Caco-2 (cell line): ENCODE measurements at regions not wholly inside any gene's neighbourhood (a gene's known extent, or its start where the extent isn't known, plus 50 kb on each side); places are given as distances from the start of the nearest gene placed in this dataset.

ENCODE experiments used
- BruUV-seq: library from RNA; stranded (reverse); fragments of 400-500 nt; replicated peaks from 2 replicates; lab custom pipeline; 2021; lab: Mats Ljungman, UMichigan
- CTCF ChIA-PET: fragments of 300-600 bp; sonication (Branson Sonifier 250); formaldehyde crosslinking; loops from one replicate; lab custom pipeline; 2022; ENCODE audit warnings: antibody characterized with exemption; lab: Charles Lee
- POLR2A ChIA-PET: fragments of 300-600 bp; sonication (Branson Sonifier 250); formaldehyde crosslinking; loops from one replicate; lab custom pipeline; 2022; ENCODE audit warnings: antibody characterized with exemption; lab: Charles Lee
- DNase-seq, 2 experiments: peaks; one replicate each; pipeline versions ENCODE4 v3.0.0 to v3.0.0-alpha.2; 2020 to 2022
- H3K27me3 ChIP-seq: replicated peaks from 2 replicates; pipeline ENCODE4 v1.6.0; 2011; ENCODE audit warnings: low read length; ENCODE audit not compliant: control insufficient read depth, insufficient read depth
- H3K36me3 ChIP-seq: 2 replicates; pipeline ENCODE4 v1.5.1; 2011; ENCODE audit warnings: low read length; ENCODE audit not compliant: control insufficient read depth, insufficient read depth
- H3K4me1 ChIP-seq: fragments of 250-450 bp; sonication (Bioruptor Pico); 2 replicates; pipeline ENCODE4 v1.5.1; 2020; ENCODE audit warnings: mild to moderate bottlenecking
- H3K4me3 ChIP-seq: 2 replicates; pipeline ENCODE4 v1.5.1; 2011; ENCODE audit warnings: low read depth, mild to moderate bottlenecking, control low read depth, low read length
- H3K9me3 ChIP-seq: fragments of 250-450 bp; sonication (Bioruptor Pico); 2 replicates; pipeline ENCODE4 v1.5.1; 2020; ENCODE audit warnings: mild to moderate bottlenecking, moderate library complexity
- H3K27ac Mint-ChIP-seq: one replicate; pipeline ENCODE4 v1.8.0; 2022; ENCODE audit warnings: mixed read lengths; ENCODE audit not compliant: unreplicated experiment
- H3K27me3 Mint-ChIP-seq: one replicate; pipeline ENCODE4 v1.8.0; 2022; ENCODE audit warnings: mixed read lengths; ENCODE audit not compliant: insufficient read depth, unreplicated experiment
- H3K36me3 Mint-ChIP-seq: one replicate; pipeline ENCODE4 v1.8.0; 2022; ENCODE audit warnings: mild to moderate bottlenecking, mixed read lengths; ENCODE audit not compliant: insufficient read depth, unreplicated experiment
- H3K4me1 Mint-ChIP-seq: one replicate; pipeline ENCODE4 v1.8.0; 2022; ENCODE audit warnings: low read depth, mixed read lengths; ENCODE audit not compliant: unreplicated experiment
- H3K4me3 Mint-ChIP-seq: one replicate; pipeline ENCODE4 v1.8.0; 2022; ENCODE audit warnings: mild to moderate bottlenecking, moderate library complexity, mixed read lengths; ENCODE audit not compliant: unreplicated experiment
- H3K9me3 Mint-ChIP-seq: one replicate; pipeline ENCODE4 v1.8.0; 2022; ENCODE audit warnings: mixed read lengths; ENCODE audit not compliant: unreplicated experiment
- CTCF ChIP-seq, 2 experiments: fragments of 200-600 bp in 1 of 2; IDR thresholded peaks; 1 replicate in 1 of 2; 2 replicates in 1 of 2; pipeline versions ENCODE4 v1.5.1 to v1.8.0; 2011 to 2022; ENCODE audit warnings: antibody characterized with exemption in 1 of 2, control low read depth in 1 of 2, inconsistent platforms in 1 of 2, low read depth in 1 of 2, low read length in 1 of 2, mild to moderate bottlenecking in 1 of 2, moderate library complexity in 1 of 2; ENCODE audit not compliant: insufficient read depth in 1 of 2, severe bottlenecking in 1 of 2, unreplicated experiment in 1 of 2
- intact Hi-C: fragments of 100-400 bp; cut with micrococcal nuclease; formaldehyde crosslinking; loops from one replicate; pipeline ENCODE4 v1.10.0; 2022; ENCODE audit not compliant: unreplicated experiment

GRCh38 chr6:16966791-16967469 is 134.9 kb upstream of the STMND1 start:
- Mint-ChIP-seq H3K4me3 (no peak overlapping the region), H3K4me1 (peaks cover 7% of the 10 kb centered on the region)
- intact Hi-C loops: loop anchor here (5.0 kb wide), 1 partner anchor 455 kb away; no protein-coding TSS in a partner anchor

GRCh38 chr6:16965689-16966088 is 136.2 kb upstream of the STMND1 start:
- no TSS peak for BruUV-seq
- H3K27me3 Mint-ChIP-seq: peaks cover 23% of the 10 kb centered on the region
- intact Hi-C loops: loop anchor here (2.0 to 5.0 kb wide), 2 partner anchors 203 to 453 kb away; no protein-coding TSS in a partner anchor
- Histone ChIP-seq H3K27me3 (no peaks in the 10 kb centered on the region; the same call in 1 of the 2 replicates), H3K4me1 (no peaks in the 10 kb centered on the region), H3K4me3 (no peak overlapping the region), H3K9me3 (no peaks in the 10 kb centered on the region), H3K36me3 (no peaks in the 10 kb centered on the region)
- TF ChIP-seq CTCF (IDR thresholded peaks at IDR 0.05; ENCODE audit: insufficient read depth in 1 of 2, low read depth in 1 of 2, low read length in 1 of 2, severe bottlenecking in 1 of 2, unreplicated experiment in 1 of 2): no peak
- no peak for DNase-seq
- H3K4me3 Mint-ChIP-seq: no peak overlapping the region
- H3K9me3 Mint-ChIP-seq: no peaks in the 10 kb centered on the region
- CTCF ChIA-PET: interaction anchor here (0.7 to 1.6 kb wide), 2 partner anchors 20 to 120 kb away, joined by 3 to 4 read pairs; no protein-coding TSS in a partner anchor
- POLR2A ChIA-PET: no interaction called here
- no peak overlapping the region for H3K27ac Mint-ChIP-seq
- H3K36me3 Mint-ChIP-seq: no peaks in the 10 kb centered on the region
- peaks cover 7% of the 10 kb centered on the region for H3K4me1 Mint-ChIP-seq

More at GRCh38 chr6:16966791-16967469, 134.9 kb upstream of the STMND1 start:
- Mint-ChIP-seq H3K27me3 (peaks cover 30% of the 10 kb centered on the region), H3K9me3 (no peaks in the 10 kb centered on the region), H3K36me3 (no peaks in the 10 kb centered on the region), H3K27ac (no peak overlapping the region)
- CTCF ChIA-PET: no interaction called here
- BruUV-seq: no TSS peak
- Histone ChIP-seq H3K4me3 (no peak overlapping the region), H3K36me3 (no peaks in the 10 kb centered on the region), H3K9me3 (no peaks in the 10 kb centered on the region), H3K27me3 (no peaks in the 10 kb centered on the region), H3K4me1 (no peaks in the 10 kb centered on the region)
- no peak for DNase-seq
- POLR2A ChIA-PET: no interaction called here
- TF ChIP-seq CTCF (IDR thresholded peaks at IDR 0.05; ENCODE audit: insufficient read depth in 1 of 2, low read depth in 1 of 2, low read length in 1 of 2, severe bottlenecking in 1 of 2, unreplicated experiment in 1 of 2): no peak

- peak; percentile 68 to 75 for DNase-seq
- H3K36me3 ChIP-seq: no peaks in the 10 kb centered on the region
- H3K4me1 ChIP-seq: no peaks in the 10 kb centered on the region
- ChIA-PET CTCF (interaction anchor here (0.7 to 1.6 kb wide), 2 partner anchors 21 to 121 kb away, joined by 3 to 4 read pairs; no protein-coding TSS in a partner anchor), POLR2A (no interaction called here)
- TF ChIP-seq CTCF (IDR thresholded peaks at IDR 0.05; ENCODE audit: insufficient read depth in 1 of 2, low read depth in 1 of 2, low read length in 1 of 2, severe bottlenecking in 1 of 2, unreplicated experiment in 1 of 2): peak; percentile 65 to 88
- intact Hi-C loops: loop anchor here (2.0 to 5.0 kb wide), 2 partner anchors 202 to 453 kb away; no protein-coding TSS in a partner anchor
- Mint-ChIP-seq H3K9me3 (no peaks in the 10 kb centered on the region), H3K36me3 (no peaks in the 10 kb centered on the region), H3K4me3 (no peak overlapping the region), H3K27ac (no peak overlapping the region), H3K27me3 (peaks cover 18% of the 10 kb centered on the region), H3K4me1 (peaks cover 7% of the 10 kb centered on the region)
- H3K4me3 ChIP-seq: no peak overlapping the region
- H3K9me3 ChIP-seq: no peaks in the 10 kb centered on the region
- no TSS peak for BruUV-seq
- H3K27me3 ChIP-seq: no peaks in the 10 kb centered on the region; the same call in none of the 2 replicates
These were observed 137.0 kb upstream of the STMND1 start for GRCh38 chr6:16964553-16965499.
